ENCODE measurements at regions not wholly inside any gene's neighbourhood (a gene's known extent, or its start where the extent isn't known, plus 50 kb on each side); places are given as distances from the start of the nearest gene placed in this dataset.

GRCh38 chr16:52357711-52358110 is 189.2 kb downstream of the TOX3 start:
- TF ChIP-seq CTCF (IDR thresholded peaks at IDR 0.05 in 8 of 11, conservative IDR thresholded peaks at IDR 0.05 in 3 of 11) (no peak), POLR2A (IDR thresholded peaks at IDR 0.05) (no peak), POLR2AphosphoS5 (IDR thresholded peaks at IDR 0.05) (no peak)
- Histone ChIP-seq H3K36me3 (no peaks in the 10 kb centered on the region), H3K27ac (no peak overlapping the region), H3K27me3 (replicated peaks in 1 of 7) (no peaks in the 10 kb centered on the region), H3K9me3 (peaks cover 0 to 33% (median 16%) of the 10 kb centered on the region in 8 donors), H3K4me3 (no peak overlapping the region), H3K4me1 (no peaks in the 10 kb centered on the region)
- WGBS, 5 donors = 48 to 64% (median 50%) methylated on average over 4 of the region's 4 CpGs
- DNase-seq = no peak
- intact Hi-C loops (cut with DNase I; ENCODE audit: low total_unique reads) = no loop called here

GRCh38 chr16:52353249-52353648 is 193.7 kb downstream of the TOX3 start:
- intact Hi-C loops (cut with DNase I; ENCODE audit: low total_unique reads) = no loop called here
- Histone ChIP-seq H3K9me3 (peaks cover 0 to 32% (median 14%) of the 10 kb centered on the region in 8 donors), H3K27ac (no peak overlapping the region), H3K36me3 (no peaks in the 10 kb centered on the region), H3K4me1 (no peaks in the 10 kb centered on the region), H3K4me3 (no peak overlapping the region), H3K27me3 (replicated peaks in 1 of 7) (no peaks in the 10 kb centered on the region)
- DNase-seq = no peak
- WGBS, 5 donors = 71 to 93% (median 83%) methylated on average over 1 of the region's 1 CpG
- TF ChIP-seq POLR2A (IDR thresholded peaks at IDR 0.05) (no peak), CTCF (IDR thresholded peaks at IDR 0.05 in 8 of 11, conservative IDR thresholded peaks at IDR 0.05 in 3 of 11) (no peak)

GRCh38 chr16:52351451-52351850 is 195.5 kb downstream of the TOX3 start:
- H3K4me1 ChIP-seq = no peaks in the 10 kb centered on the region
- no peak overlapping the region for H3K4me3 ChIP-seq
- TF ChIP-seq POLR2AphosphoS5 (IDR thresholded peaks at IDR 0.05) (no peak), POLR2A (IDR thresholded peaks at IDR 0.05) (no peak), CTCF (IDR thresholded peaks at IDR 0.05 in 8 of 11, conservative IDR thresholded peaks at IDR 0.05 in 3 of 11) (no peak)
- H3K27me3 ChIP-seq (replicated peaks in 1 of 7) = no peaks in the 10 kb centered on the region
- intact Hi-C loops (cut with DNase I; ENCODE audit: low total_unique reads) = no loop called here
- 76 to 88% (median 79%) methylated on average over 5 of the region's 5 CpGs for WGBS, 5 donors
- no peak overlapping the region for H3K27ac ChIP-seq
- no peaks in the 10 kb centered on the region for H3K36me3 ChIP-seq
- no peak for DNase-seq
- peaks cover 0 to 16% (median 3%) of the 10 kb centered on the region in 8 donors for H3K9me3 ChIP-seq

- WGBS, 5 donors = 68 to 85% (median 72%) methylated on average over 3 of the region's 3 CpGs
- Histone ChIP-seq H3K27me3 (replicated peaks in 1 of 7) (no peaks in the 10 kb centered on the region), H3K4me3 (no peak overlapping the region), H3K4me1 (no peaks in the 10 kb centered on the region), H3K9me3 (peaks cover 0 to 10% (median 0%) of the 10 kb centered on the region in 8 donors), H3K27ac (no peak overlapping the region), H3K36me3 (no peaks in the 10 kb centered on the region)
- TF ChIP-seq CTCF (IDR thresholded peaks at IDR 0.05 in 8 of 11, conservative IDR thresholded peaks at IDR 0.05 in 3 of 11) = no peak
- TF ChIP-seq POLR2A (IDR thresholded peaks at IDR 0.05) = no peak
- no peak for TF ChIP-seq POLR2AphosphoS5 (IDR thresholded peaks at IDR 0.05)
- intact Hi-C loops (cut with DNase I; ENCODE audit: low total_unique reads) = no loop called here
- no peak for DNase-seq
Measured at GRCh38 chr16:52350031-52350642, 196.8 kb downstream of the TOX3 start.
